GM23338 (cell line): ENCODE measurements at regions not wholly inside any gene's neighbourhood (a gene's known extent, or its start where the extent isn't known, plus 50 kb on each side); places are given as distances from the start of the nearest gene placed in this dataset.

Experiments
- CREB1 ChIP-seq: fragments of 250-450 bp; sonication (Bioruptor Pico); IDR thresholded peaks from 2 replicates; pipeline ENCODE4 v1.5.0; 2020; ENCODE audit warnings: low read depth, mild to moderate bottlenecking, moderate library complexity
- EZH2phosphoT487 ChIP-seq: fragments of 200-600 bp; sonication (generic); IDR thresholded peaks from one replicate; pipeline ENCODE4 v1.8.1; 2018; ENCODE audit warnings: antibody characterized with exemption; ENCODE audit not compliant: unreplicated experiment
- POLR2AphosphoS5 ChIP-seq: IDR thresholded peaks from 2 replicates; pipeline ENCODE4 v1.6.1; 2016; ENCODE audit warnings: antibody characterized with exemption, low read depth
- STAT1 ChIP-seq: IDR thresholded peaks from one replicate; pipeline ENCODE4 v1.6.1; 2016; ENCODE audit warnings: antibody characterized with exemption; ENCODE audit not compliant: unreplicated experiment
- TF ChIP-seq, protein P1 (sequence below), 2 experiments: fragments of 200-600 bp in 1 of 2; sonication (generic) in 1 of 2; conservative IDR thresholded peaks; 2 replicates each; pipeline versions ENCODE4 v1.5.1 to v1.6.1; 2016 to 2017; ENCODE audit warnings: antibody characterized with exemption in 2 of 2, low read depth in 2 of 2, mild to moderate bottlenecking in 2 of 2, moderate library complexity in 1 of 2
- TF ChIP-seq, protein P2 (sequence below): IDR thresholded peaks from one replicate; pipeline ENCODE4 v1.6.1; 2018; ENCODE audit warnings: antibody characterized with exemption; ENCODE audit not compliant: unreplicated experiment

DNA sequence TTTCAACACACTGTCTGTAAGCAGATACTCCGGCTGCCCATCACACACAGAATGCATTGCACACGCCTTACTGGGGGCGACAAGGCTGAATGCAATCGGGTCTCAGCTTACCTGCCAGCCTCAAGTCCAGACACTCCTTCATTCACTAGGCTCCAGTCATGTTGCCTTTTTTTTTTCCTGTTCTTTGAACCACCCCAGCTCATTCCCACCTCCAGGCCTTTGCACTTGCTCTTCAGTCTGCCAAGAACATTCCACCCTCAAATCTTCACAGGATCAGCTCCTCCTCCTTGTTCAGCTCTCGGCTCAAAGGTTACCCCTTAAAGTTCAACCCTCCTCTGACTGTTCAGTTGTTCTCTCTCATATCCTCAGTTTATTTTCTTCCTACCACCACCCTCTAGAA lies 181.9 kb upstream of the ESRRG start:
- no peak for TF ChIP-seq POLR2AphosphoS5
- TF ChIP-seq, protein P1, sequence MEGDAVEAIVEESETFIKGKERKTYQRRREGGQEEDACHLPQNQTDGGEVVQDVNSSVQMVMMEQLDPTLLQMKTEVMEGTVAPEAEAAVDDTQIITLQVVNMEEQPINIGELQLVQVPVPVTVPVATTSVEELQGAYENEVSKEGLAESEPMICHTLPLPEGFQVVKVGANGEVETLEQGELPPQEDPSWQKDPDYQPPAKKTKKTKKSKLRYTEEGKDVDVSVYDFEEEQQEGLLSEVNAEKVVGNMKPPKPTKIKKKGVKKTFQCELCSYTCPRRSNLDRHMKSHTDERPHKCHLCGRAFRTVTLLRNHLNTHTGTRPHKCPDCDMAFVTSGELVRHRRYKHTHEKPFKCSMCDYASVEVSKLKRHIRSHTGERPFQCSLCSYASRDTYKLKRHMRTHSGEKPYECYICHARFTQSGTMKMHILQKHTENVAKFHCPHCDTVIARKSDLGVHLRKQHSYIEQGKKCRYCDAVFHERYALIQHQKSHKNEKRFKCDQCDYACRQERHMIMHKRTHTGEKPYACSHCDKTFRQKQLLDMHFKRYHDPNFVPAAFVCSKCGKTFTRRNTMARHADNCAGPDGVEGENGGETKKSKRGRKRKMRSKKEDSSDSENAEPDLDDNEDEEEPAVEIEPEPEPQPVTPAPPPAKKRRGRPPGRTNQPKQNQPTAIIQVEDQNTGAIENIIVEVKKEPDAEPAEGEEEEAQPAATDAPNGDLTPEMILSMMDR (conservative IDR thresholded peaks at IDR 0.05; ENCODE audit: low read depth in 2 of 2), result no peak
- no peak for TF ChIP-seq EZH2phosphoT487
- no peak for TF ChIP-seq STAT1
- TF ChIP-seq, protein P2, sequence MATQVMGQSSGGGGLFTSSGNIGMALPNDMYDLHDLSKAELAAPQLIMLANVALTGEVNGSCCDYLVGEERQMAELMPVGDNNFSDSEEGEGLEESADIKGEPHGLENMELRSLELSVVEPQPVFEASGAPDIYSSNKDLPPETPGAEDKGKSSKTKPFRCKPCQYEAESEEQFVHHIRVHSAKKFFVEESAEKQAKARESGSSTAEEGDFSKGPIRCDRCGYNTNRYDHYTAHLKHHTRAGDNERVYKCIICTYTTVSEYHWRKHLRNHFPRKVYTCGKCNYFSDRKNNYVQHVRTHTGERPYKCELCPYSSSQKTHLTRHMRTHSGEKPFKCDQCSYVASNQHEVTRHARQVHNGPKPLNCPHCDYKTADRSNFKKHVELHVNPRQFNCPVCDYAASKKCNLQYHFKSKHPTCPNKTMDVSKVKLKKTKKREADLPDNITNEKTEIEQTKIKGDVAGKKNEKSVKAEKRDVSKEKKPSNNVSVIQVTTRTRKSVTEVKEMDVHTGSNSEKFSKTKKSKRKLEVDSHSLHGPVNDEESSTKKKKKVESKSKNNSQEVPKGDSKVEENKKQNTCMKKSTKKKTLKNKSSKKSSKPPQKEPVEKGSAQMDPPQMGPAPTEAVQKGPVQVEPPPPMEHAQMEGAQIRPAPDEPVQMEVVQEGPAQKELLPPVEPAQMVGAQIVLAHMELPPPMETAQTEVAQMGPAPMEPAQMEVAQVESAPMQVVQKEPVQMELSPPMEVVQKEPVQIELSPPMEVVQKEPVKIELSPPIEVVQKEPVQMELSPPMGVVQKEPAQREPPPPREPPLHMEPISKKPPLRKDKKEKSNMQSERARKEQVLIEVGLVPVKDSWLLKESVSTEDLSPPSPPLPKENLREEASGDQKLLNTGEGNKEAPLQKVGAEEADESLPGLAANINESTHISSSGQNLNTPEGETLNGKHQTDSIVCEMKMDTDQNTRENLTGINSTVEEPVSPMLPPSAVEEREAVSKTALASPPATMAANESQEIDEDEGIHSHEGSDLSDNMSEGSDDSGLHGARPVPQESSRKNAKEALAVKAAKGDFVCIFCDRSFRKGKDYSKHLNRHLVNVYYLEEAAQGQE, result no peak
- TF ChIP-seq CREB1 (CRISPR knock-in tag), result no peak
